Activated gamma-delta T cell (primary cell): ENCODE measurements at regions not wholly inside any gene's neighbourhood (a gene's known extent, or its start where the extent isn't known, plus 50 kb on each side); places are given as distances from the start of the nearest gene placed in this dataset.
"Not testable (repeated sequence)": the region's sequence is repeated elsewhere in the genome, so short reads cannot be mapped to it uniquely, and the experiment has no call there.

Experiments used
- DNase-seq: peaks from one replicate; lab custom pipeline; 2025; lab: John Stamatoyannopoulos, UW

GRCh38 chr1:146281522-146281921, 52.7 kb upstream of the NOTCH2NLA start:
- not testable (repeated sequence) for DNase-seq

DNA sequence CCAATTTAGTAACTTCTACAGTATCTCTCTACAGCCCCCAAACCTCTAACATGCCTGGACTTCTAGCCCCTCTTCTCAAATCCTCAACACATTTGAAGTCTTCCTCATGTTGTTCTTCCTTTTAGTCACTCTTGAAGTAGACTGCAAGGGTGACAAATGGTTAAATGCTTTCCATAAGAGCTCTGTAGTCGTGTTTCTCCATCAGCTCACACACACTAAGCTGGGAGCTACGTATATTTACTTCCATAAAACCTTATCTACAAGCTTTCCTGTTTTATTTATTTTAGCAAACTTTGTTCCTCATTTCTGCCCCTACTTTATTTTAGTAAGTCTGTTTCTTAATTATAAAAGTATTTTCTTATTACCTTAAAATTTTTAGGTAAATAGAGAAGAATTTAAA, 49.9 kb upstream of the NOTCH2NLA start:
- not testable (repeated sequence) for DNase-seq
